HG02588 (cell line): ENCODE measurements at regions not wholly inside any gene's neighbourhood (a gene's known extent, or its start where the extent isn't known, plus 50 kb on each side); places are given as distances from the start of the nearest gene placed in this dataset.
"Not testable (repeated sequence)": the region's sequence is repeated elsewhere in the genome, so short reads cannot be mapped to it uniquely, and the experiment has no call there.

Source experiments
- ATAC-seq: cut with Tn5 transposase; IDR thresholded peaks from one replicate; pipeline ENCODE4 v1.9.1; 2021; ENCODE audit warnings: mild to moderate bottlenecking, moderate library complexity; ENCODE audit not compliant: unreplicated experiment

- ATAC-seq, result no peak
Measured at GRCh38 chr6:94713446-94713845, 863.9 kb upstream of the MANEA start.

- ATAC-seq, result no peak
Measured at GRCh38 chr6:94698773-94699172, 878.6 kb upstream of the MANEA start.

- not testable (repeated sequence) for ATAC-seq
Measured at GRCh38 chr6:94687255-94687654, 890.1 kb upstream of the MANEA start.

- no peak for ATAC-seq
Measured at GRCh38 chr6:94683409-94683808, 893.9 kb upstream of the MANEA start.

GRCh38 chr6:94680669-94681212, 896.6 kb upstream of the MANEA start:
- ATAC-seq, result no peak

- no peak for ATAC-seq
Measured at GRCh38 chr6:94673251-94673650, 904.1 kb upstream of the MANEA start.

GRCh38 chr6:94670017-94670416, 907.3 kb upstream of the MANEA start:
- ATAC-seq, result no peak

- no peak for ATAC-seq
Measured at GRCh38 chr6:94668876-94669275, 908.5 kb upstream of the MANEA start.

GRCh38 chr6:94658929-94659328, 918.4 kb upstream of the MANEA start:
- no peak for ATAC-seq

GRCh38 chr6:94651239-94651638, 926.1 kb upstream of the MANEA start:
- ATAC-seq, result no peak

GRCh38 chr6:94645191-94645590, 932.1 kb upstream of the MANEA start:
- ATAC-seq, result no peak

- no peak for ATAC-seq
Measured at GRCh38 chr6:94639564-94639963, 937.8 kb upstream of the MANEA start.

GRCh38 chr6:94636780-94637385, 940.5 kb upstream of the MANEA start:
- ATAC-seq, result no peak

GRCh38 chr6:94623586-94623985, 953.7 kb upstream of the MANEA start:
- no peak for ATAC-seq

GRCh38 chr6:94622783-94623182, 954.6 kb upstream of the MANEA start:
- no peak for ATAC-seq

GRCh38 chr6:94600636-94601035, 976.7 kb upstream of the MANEA start:
- no peak for ATAC-seq

- ATAC-seq, result no peak
Measured at GRCh38 chr6:94597487-94597886, 979.8 kb upstream of the MANEA start.

GRCh38 chr6:94590416-94590815, 986.9 kb upstream of the MANEA start:
- ATAC-seq, result no peak

GRCh38 chr6:94588301-94588700, 989.0 kb upstream of the MANEA start:
- no peak for ATAC-seq

- no peak for ATAC-seq
Measured at GRCh38 chr6:94584211-94584610, 993.1 kb upstream of the MANEA start.

GRCh38 chr6:94570581-94570980, 1006.8 kb upstream of the MANEA start:
- no peak for ATAC-seq

- no peak for ATAC-seq
Measured at GRCh38 chr6:94562846-94563245, 1014.5 kb upstream of the MANEA start.
